K562 (cell line): ENCODE measurements at regions not wholly inside any gene's neighbourhood (a gene's known extent, or its start where the extent isn't known, plus 50 kb on each side); places are given as distances from the start of the nearest gene placed in this dataset.

Experiments
- ATAC-seq: fragments of 200-7000 bp; cut with Tn5 transposase; 3 replicates; pipeline ENCODE4 v1.9.1; 2020; ENCODE audit warnings: moderate library complexity
- BruUV-seq: library from RNA; stranded (reverse); fragments of 400-500 nt; replicated peaks from 2 replicates; lab custom pipeline; 2021; lab: Mats Ljungman, UMichigan
- CTCF ChIA-PET: fragments of 300-600 bp; formaldehyde crosslinking; extraction: SDS; loops from one replicate; lab custom pipeline; 2021; ENCODE audit warnings: low intra/inter-chr PET ratio; lab: Yijun Ruan, JAX
- POLR2A ChIA-PET: fragments of 300-600, 350-650 bp; sonication (Branson Sonifier 250); formaldehyde crosslinking; extraction: SDS; loops from one replicate; lab custom pipeline; 2021; ENCODE audit warnings: antibody characterized with exemption, inconsistent platforms; lab: Yijun Ruan, JAX
- DNase-seq, 4 experiments: peaks; one replicate each; pipeline versions ENCODE4 v3.0.0 to v3.0.0-alpha.2; 2011 to 2018; ENCODE audit warnings: low spot score in 3 of 4, mixed read lengths in 3 of 4; ENCODE audit errors: extremely low read depth in 1 of 4
- FAIRE-seq: peaks from 2 replicates; lab custom pipeline; 2011; peaks lifted over from hg19 to GRCh38; lab: Jason Lieb, UNC
- H2AFZ ChIP-seq: 2 replicates; pipeline ENCODE4 v1.6.0; 2011; ENCODE audit warnings: low read depth, low read length, control low read depth, inconsistent platforms
- H3K27ac ChIP-seq: fragments of 200-600 bp; 3 replicates; pipeline ENCODE4 v1.8.0; 2011; ENCODE audit warnings: low read depth, mild to moderate bottlenecking, control low read depth, inconsistent platforms, low read length, moderate library complexity, mixed read lengths; ENCODE audit errors: extremely low read depth
- H3K27me3 ChIP-seq, 2 experiments: fragments of 300-600 bp in 1 of 2; 2 replicates in 1 of 2; 3 replicates in 1 of 2; pipeline versions ENCODE4 v1.6.0 to v1.8.0; 2011; ENCODE audit warnings: inconsistent platforms in 2 of 2, low read length in 2 of 2, mild to moderate bottlenecking in 1 of 2, mixed read lengths in 1 of 2, moderate library complexity in 1 of 2; ENCODE audit not compliant: control insufficient read depth in 2 of 2, insufficient read depth in 2 of 2
- H3K36me3 ChIP-seq: fragments of 300-600 bp; 3 replicates; pipeline ENCODE4 v1.8.0; 2011; ENCODE audit warnings: mild to moderate bottlenecking, low read length, inconsistent platforms; ENCODE audit not compliant: control insufficient read depth, insufficient read depth
- H3K4me1 ChIP-seq, 2 experiments: fragments of 200-600 bp in 1 of 2; replicated peaks in 1 of 2; 2 replicates in 1 of 2; 3 replicates in 1 of 2; pipeline versions ENCODE4 v1.5.1 to v1.8.0; 2011; ENCODE audit warnings: inconsistent platforms in 2 of 2, low read length in 2 of 2, mild to moderate bottlenecking in 1 of 2, mixed read lengths in 1 of 2, moderate library complexity in 1 of 2; ENCODE audit not compliant: control insufficient read depth in 2 of 2, insufficient read depth in 2 of 2
- H3K4me2 ChIP-seq: 2 replicates; pipeline ENCODE4 v1.6.1; 2011; ENCODE audit warnings: low read length, control low read depth, inconsistent platforms, mixed read lengths; ENCODE audit not compliant: insufficient read depth
- H3K4me3 ChIP-seq: fragments of 200-600 bp; sonication (generic), shearing (Covaris generic); 2 replicates; pipeline ENCODE4 v1.5.1; 2016; ENCODE audit warnings: control low read depth, inconsistent platforms
- H3K79me2 ChIP-seq: fragments of 200-600 bp; 3 replicates; pipeline ENCODE4 v1.8.0; 2011; ENCODE audit warnings: low read length, inconsistent platforms; ENCODE audit not compliant: control insufficient read depth, insufficient read depth
- H3K9ac ChIP-seq, 2 experiments: 2 replicates each; pipeline versions ENCODE4 v1.6.0 to v1.6.1; 2011; ENCODE audit warnings: low read depth in 2 of 2, low read length in 2 of 2, control low read depth in 1 of 2, inconsistent platforms in 1 of 2, mild to moderate bottlenecking in 1 of 2, mixed read lengths in 1 of 2; ENCODE audit not compliant: insufficient read depth in 1 of 2
- H3K9me1 ChIP-seq: one replicate; pipeline ENCODE4 v1.6.0; 2011; ENCODE audit warnings: inconsistent platforms, mild to moderate bottlenecking, low read length, moderate library complexity; ENCODE audit not compliant: control insufficient read depth, insufficient read depth
- H3K9me3 ChIP-seq: replicated peaks from 2 replicates; pipeline ENCODE4 v1.5.1; 2011; ENCODE audit warnings: low read depth, low read length, inconsistent platforms; ENCODE audit not compliant: control insufficient read depth, insufficient read depth
- H4K20me1 ChIP-seq: replicated peaks from 2 replicates; pipeline ENCODE4 v1.6.1; 2011; ENCODE audit warnings: low read length, inconsistent platforms, mixed read lengths; ENCODE audit not compliant: control insufficient read depth, insufficient read depth
- EZH2 ChIP-seq: IDR thresholded peaks from 2 replicates; pipeline ENCODE4 v1.6.1; 2012; ENCODE audit warnings: low read depth, mild to moderate bottlenecking, inconsistent platforms, low read length, borderline replicate concordance
- HDAC2 ChIP-seq: fragments of 450-650 bp; IDR thresholded peaks from 2 replicates; pipeline ENCODE4 v1.6.1; 2016; ENCODE audit warnings: mild to moderate bottlenecking
- MAFG ChIP-seq: fragments of 450-650 bp; conservative IDR thresholded peaks from 2 replicates; pipeline ENCODE4 v1.6.1; 2016; ENCODE audit warnings: missing genetic modification characterization, missing compliant biosample characterization
- MAZ ChIP-seq, 2 experiments: fragments of 450-650 bp in 1 of 2; sonication (generic) in 1 of 2; formaldehyde crosslinking; IDR thresholded peaks in 1 of 2; conservative IDR thresholded peaks in 1 of 2; 2 replicates each; pipeline versions ENCODE4 v1.4.0 to v1.5.0; 2020; ENCODE audit warnings: mild to moderate bottlenecking in 1 of 2, missing genetic modification reagents in 1 of 2
- MIER1 ChIP-seq: fragments of 450-650 bp; IDR thresholded peaks from 2 replicates; pipeline ENCODE4 v1.6.1; 2016; ENCODE audit warnings: antibody characterized with exemption, mild to moderate bottlenecking, low read depth
- NFATC3 ChIP-seq: fragments of 450-650 bp; IDR thresholded peaks from 2 replicates; pipeline ENCODE4 v1.6.1; 2017; ENCODE audit warnings: mild to moderate bottlenecking
- PYGO2 ChIP-seq: fragments of 450-650 bp; IDR thresholded peaks from 2 replicates; pipeline ENCODE4 v1.6.1; 2016; ENCODE audit warnings: mild to moderate bottlenecking, missing genetic modification characterization, moderate library complexity, missing compliant biosample characterization
- RFX1 ChIP-seq: fragments of 450-650 bp; IDR thresholded peaks from 2 replicates; pipeline ENCODE4 v1.6.1; 2016; ENCODE audit warnings: mild to moderate bottlenecking, moderate library complexity
- WHSC1 ChIP-seq: IDR thresholded peaks from one replicate; pipeline ENCODE4 v1.6.1; 2012; ENCODE audit warnings: low read length, control low read depth, inconsistent platforms
- ZNF408 ChIP-seq: fragments of 250-450 bp; sonication (Bioruptor Pico); IDR thresholded peaks from 2 replicates; pipeline ENCODE4 v1.4.0; 2020; ENCODE audit warnings: low read depth, mild to moderate bottlenecking, moderate library complexity
- ZNF79 ChIP-seq: fragments of 250-450 bp; sonication (Bioruptor Pico); IDR thresholded peaks from 2 replicates; pipeline ENCODE4 v1.4.0; 2020; ENCODE audit warnings: low read depth, mild to moderate bottlenecking, moderate library complexity
- ZSCAN32 ChIP-seq: fragments of 450-650 bp; formaldehyde crosslinking; IDR thresholded peaks from 2 replicates; pipeline ENCODE4 v1.4.0; 2020; ENCODE audit warnings: mild to moderate bottlenecking, moderate library complexity
- WGBS: fragments of 100-300 bp; shearing (Covaris generic); methylation state at CpG from one replicate; pipeline ENCODE4 v1.1.6; 2016; ENCODE audit warnings: low coverage, mixed read lengths; ENCODE audit not compliant: insufficient coverage; ENCODE audit errors: missing lambda C conversion rate; 5-methylcytosine and 5-hydroxymethylcytosine counted together
- in situ Hi-C: fragments of 300-500 bp; cut with MboI; formaldehyde crosslinking; loops from 4 replicates; pipeline ENCODE4 v1.15.0; 2018; ENCODE audit warnings: inconsistent platforms, mixed read lengths
- intact Hi-C: fragments of 100-400 bp; cut with micrococcal nuclease; formaldehyde crosslinking; loops from 2 replicates; pipeline ENCODE4 v1.14.2; 2022
- TF ChIP-seq, protein P1 (sequence below): fragments of 250-450 bp; sonication (Bioruptor Pico); IDR thresholded peaks from 2 replicates; pipeline ENCODE4 v1.8.0; 2022; ENCODE audit warnings: moderate library complexity, mild to moderate bottlenecking, inconsistent platforms
- TF ChIP-seq, protein P2 (sequence below): fragments of 250-450 bp; sonication (Bioruptor Pico); IDR thresholded peaks from 2 replicates; pipeline ENCODE4 v1.5.0; 2021; ENCODE audit warnings: mild to moderate bottlenecking, borderline replicate concordance

DNA sequence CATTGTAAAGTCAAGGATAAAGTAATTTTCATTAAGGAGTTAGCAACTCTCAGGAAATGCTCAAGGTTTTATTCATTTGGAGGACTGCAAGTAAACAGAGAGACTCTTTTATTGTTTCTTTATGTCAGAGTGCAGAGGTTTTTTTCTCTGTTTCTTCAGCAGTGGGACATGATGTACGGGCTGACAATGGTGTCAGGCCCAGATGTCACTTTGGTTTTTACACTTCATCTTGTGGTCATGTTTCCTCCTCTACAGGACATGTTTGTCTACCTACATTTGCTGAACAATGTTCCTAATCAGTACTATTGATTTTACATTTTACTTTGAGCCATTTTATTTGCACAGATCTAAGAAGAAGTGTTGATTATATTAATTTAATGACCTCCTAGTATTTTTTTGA lies 72.8 kb upstream of the PARP8 start:
- DNase-seq (no peak), FAIRE-seq (no peak), ATAC-seq (no peak)
- 0% methylated on average over 1 of the region's 1 CpG for WGBS
- H3K27me3 ChIP-seq = no peaks in the 10 kb centered on the region
- no peak for TF ChIP-seq ZNF408 (CRISPR knock-in tag)
- TF ChIP-seq MAFG = no peak
- TF ChIP-seq NFATC3 = no peak
- no peak for TF ChIP-seq ZNF79 (CRISPR knock-in tag)
- H3K27ac ChIP-seq = no peak overlapping the region
- no peaks in the 10 kb centered on the region for H3K36me3 ChIP-seq
- H3K9ac ChIP-seq = no peak overlapping the region
- no peak overlapping the region for H3K4me2 ChIP-seq
- no peak overlapping the region for H2AFZ ChIP-seq
- POLR2A ChIA-PET = no interaction called here
- no peak overlapping the region for H3K4me3 ChIP-seq
- CTCF ChIA-PET = no interaction called here
- H3K4me1 ChIP-seq = no peaks in the 10 kb centered on the region
- H3K9me3 ChIP-seq = no peaks in the 10 kb centered on the region
- H3K9me1 ChIP-seq = no peaks in the 10 kb centered on the region
- no TSS peak for BruUV-seq
- intact Hi-C loops = no loop called here
- H4K20me1 ChIP-seq = no peaks in the 10 kb centered on the region
- no peaks in the 10 kb centered on the region for H3K79me2 ChIP-seq
- in situ Hi-C loops = no loop called here

DNA sequence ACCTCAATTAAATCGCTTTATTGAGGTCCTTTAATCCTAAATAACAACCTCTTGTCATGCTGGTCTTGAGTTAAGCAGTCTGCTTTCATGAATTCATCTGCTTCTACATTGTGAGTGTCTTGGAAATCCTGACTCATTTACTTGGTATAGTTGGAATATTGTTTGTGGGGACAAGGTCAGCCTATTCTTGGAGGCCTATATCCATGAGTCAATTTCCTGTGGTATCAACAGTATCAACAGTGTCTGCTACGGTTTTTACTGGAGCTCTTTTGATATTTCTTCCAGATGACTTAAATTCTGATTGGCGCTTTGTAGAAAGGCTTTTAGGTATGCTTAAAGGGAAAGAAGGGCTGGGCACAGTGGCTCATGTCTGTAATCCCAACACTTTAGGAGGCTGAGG lies 71.2 kb upstream of the PARP8 start:
- Histone ChIP-seq H3K4me3 (no peak overlapping the region), H3K9ac (no peak overlapping the region), H3K4me2 (no peak overlapping the region), H3K36me3 (no peaks in the 10 kb centered on the region), H3K27me3 (no peaks in the 10 kb centered on the region), H3K4me1 (no peaks in the 10 kb centered on the region), H3K27ac (no peak overlapping the region), H2AFZ (no peak overlapping the region), H3K9me3 (no peaks in the 10 kb centered on the region), H3K79me2 (no peaks in the 10 kb centered on the region), H4K20me1 (no peaks in the 10 kb centered on the region), H3K9me1 (no peaks in the 10 kb centered on the region)
- ChIA-PET POLR2A (no interaction called here), CTCF (no interaction called here)
- intact Hi-C loops (no loop called here), in situ Hi-C loops (no loop called here)
- 0% methylated on average over 3 of the region's 3 CpGs for WGBS
- ATAC-seq = no peak
- no peak for DNase-seq
- no peak for FAIRE-seq
- BruUV-seq = no TSS peak
- TF ChIP-seq MIER1 (no peak), EZH2 (no peak), ZSCAN32 (CRISPR knock-in tag) (no peak), PYGO2 (tag) (no peak), RFX1 (no peak), HDAC2 (no peak), WHSC1 (no peak), MAZ (CRISPR knock-in tag; conservative IDR thresholded peaks at IDR 0.05 in 1 of 2, IDR thresholded peaks at IDR 0.05 in 1 of 2) (no peak)
- TF ChIP-seq, protein P1, sequence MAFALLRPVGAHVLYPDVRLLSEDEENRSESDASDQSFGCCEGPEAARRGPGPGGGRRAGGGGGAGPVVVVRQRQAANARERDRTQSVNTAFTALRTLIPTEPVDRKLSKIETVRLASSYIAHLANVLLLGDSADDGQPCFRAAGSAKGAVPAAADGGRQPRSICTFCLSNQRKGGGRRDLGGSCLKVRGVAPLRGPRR (CRISPR knock-in tag) = no peak
- TF ChIP-seq, protein P2, sequence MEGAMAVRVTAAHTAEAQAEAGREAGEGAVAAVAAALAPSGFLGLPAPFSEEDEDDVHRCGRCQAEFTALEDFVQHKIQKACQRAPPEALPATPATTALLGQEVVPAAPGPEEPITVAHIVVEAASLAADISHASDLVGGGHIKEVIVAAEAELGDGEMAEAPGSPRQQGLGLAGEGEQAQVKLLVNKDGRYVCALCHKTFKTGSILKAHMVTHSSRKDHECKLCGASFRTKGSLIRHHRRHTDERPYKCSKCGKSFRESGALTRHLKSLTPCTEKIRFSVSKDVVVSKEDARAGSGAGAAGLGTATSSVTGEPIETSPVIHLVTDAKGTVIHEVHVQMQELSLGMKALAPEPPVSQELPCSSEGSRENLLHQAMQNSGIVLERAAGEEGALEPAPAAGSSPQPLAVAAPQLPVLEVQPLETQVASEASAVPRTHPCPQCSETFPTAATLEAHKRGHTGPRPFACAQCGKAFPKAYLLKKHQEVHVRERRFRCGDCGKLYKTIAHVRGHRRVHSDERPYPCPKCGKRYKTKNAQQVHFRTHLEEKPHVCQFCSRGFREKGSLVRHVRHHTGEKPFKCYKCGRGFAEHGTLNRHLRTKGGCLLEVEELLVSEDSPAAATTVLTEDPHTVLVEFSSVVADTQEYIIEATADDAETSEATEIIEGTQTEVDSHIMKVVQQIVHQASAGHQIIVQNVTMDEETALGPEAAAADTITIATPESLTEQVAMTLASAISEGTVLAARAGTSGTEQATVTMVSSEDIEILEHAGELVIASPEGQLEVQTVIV (CRISPR knock-in tag) = no peak
